ENCODE measurements at regions not wholly inside any gene's neighbourhood (a gene's known extent, or its start where the extent isn't known, plus 50 kb on each side); places are given as distances from the start of the nearest gene placed in this dataset.

DNA sequence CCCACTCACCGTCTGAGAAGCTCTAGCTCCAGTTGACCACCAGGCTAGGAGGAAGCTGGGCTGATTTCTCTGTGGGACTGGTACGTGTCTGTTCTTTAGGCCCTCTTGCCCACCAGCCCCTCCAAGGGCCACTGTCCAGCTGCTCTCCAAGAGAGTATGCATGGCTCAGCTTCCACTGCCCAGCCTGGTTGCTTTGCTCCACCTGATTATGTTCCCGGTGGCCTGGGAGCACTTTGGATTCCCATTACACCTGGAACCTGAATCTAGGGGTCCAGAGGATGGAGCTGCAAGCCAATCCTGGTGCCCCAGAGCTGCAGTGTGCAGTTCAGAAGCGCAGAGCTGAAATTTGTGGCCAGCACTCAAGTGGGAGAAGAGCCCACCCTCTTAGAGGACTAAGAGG is 402.1 kb upstream of the CNTN6 start:
- 93% methylated on average over 4 of the region's 4 CpGs for WGBS (ENCODE audit: insufficient coverage)
- no peak overlapping the region for H3K4me3 ChIP-seq (ENCODE audit: low read depth, low read length)
- H3K36me3 ChIP-seq (ENCODE audit: control insufficient read depth, insufficient read depth, low read length): no peaks in the 10 kb centered on the region

DNA sequence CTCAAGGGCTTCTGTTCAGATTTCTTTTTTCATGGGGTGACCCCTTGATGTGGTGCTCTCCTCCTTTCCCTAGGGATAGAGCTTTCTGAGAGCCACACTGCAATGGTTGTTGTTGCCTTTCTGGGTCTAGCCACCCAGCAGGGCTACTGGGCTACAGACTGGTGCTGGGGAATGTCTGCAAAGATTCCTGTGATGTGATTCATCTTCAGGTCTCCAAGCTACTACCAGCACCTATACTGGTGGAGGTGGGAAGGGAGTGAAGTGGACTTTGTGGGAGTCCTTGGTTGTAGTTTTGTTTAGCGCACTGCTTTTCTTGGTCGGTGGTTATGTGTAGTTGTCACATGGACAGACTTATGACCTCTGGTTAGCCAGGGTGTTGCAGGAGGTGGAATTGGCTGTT is 392.3 kb upstream of the CNTN6 start:
- no peaks in the 10 kb centered on the region for H3K36me3 ChIP-seq (ENCODE audit: control insufficient read depth, insufficient read depth, low read length)
- no peak for DNase-seq (ENCODE audit: low read depth in 4 of 6, low spot score in 6 of 6)
- no peak overlapping the region for H3K4me3 ChIP-seq (ENCODE audit: low read depth, low read length)
- 100% methylated on average over 2 of the region's 2 CpGs for WGBS (ENCODE audit: insufficient coverage)
- no peak overlapping the region for H3K27ac ChIP-seq (ENCODE audit: low read depth, low read length)
- no peaks in the 10 kb centered on the region for H3K9me3 ChIP-seq (ENCODE audit: control insufficient read depth, insufficient read depth, low read length)
- H3K4me1 ChIP-seq (ENCODE audit: control insufficient read depth, insufficient read depth, low read length): no peaks in the 10 kb centered on the region
- H3K27me3 ChIP-seq (ENCODE audit: control insufficient read depth, insufficient read depth, low read length): no peaks in the 10 kb centered on the region

More for the DNA sequence above, 402.1 kb upstream of the CNTN6 start:
- no peak for DNase-seq (ENCODE audit: low read depth in 4 of 6, low spot score in 6 of 6)
- H3K27me3 ChIP-seq (ENCODE audit: control insufficient read depth, insufficient read depth, low read length): no peaks in the 10 kb centered on the region
- peaks cover 3% of the 10 kb centered on the region for H3K9me3 ChIP-seq (ENCODE audit: control insufficient read depth, insufficient read depth, low read length)
- no peak overlapping the region for H3K27ac ChIP-seq (ENCODE audit: low read depth, low read length)
- H3K4me1 ChIP-seq (ENCODE audit: control insufficient read depth, insufficient read depth, low read length): no peaks in the 10 kb centered on the region

DNA sequence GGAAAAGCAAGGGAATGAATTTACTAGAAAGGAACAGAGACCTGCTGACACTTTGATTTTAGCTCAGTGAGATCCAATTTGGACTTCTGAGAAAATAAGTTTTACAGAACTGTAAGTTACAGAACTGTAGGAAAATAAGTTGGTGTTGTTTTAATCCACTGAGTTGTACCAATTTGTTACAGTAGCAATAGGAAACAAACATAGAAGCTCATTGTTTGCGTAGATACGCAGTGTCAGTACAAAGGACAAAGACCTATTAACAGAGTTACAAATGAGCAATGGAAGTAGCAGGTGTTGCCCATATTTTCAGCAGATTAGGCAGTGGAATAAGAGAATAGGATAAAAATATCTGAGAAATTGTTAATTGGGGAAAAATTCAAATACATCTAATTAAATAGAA is 385.8 kb upstream of the CNTN6 start:
- H3K27ac ChIP-seq (ENCODE audit: low read depth, low read length): no peak overlapping the region
- peak in 1 of 6 donors; percentile 38 for DNase-seq (ENCODE audit: low read depth in 4 of 6, low spot score in 6 of 6)
- no peaks in the 10 kb centered on the region for H3K4me1 ChIP-seq (ENCODE audit: control insufficient read depth, insufficient read depth, low read length)
- no peak overlapping the region for H3K4me3 ChIP-seq (ENCODE audit: low read depth, low read length)
- WGBS (ENCODE audit: insufficient coverage): no CpG with 5 or more reads among the region's 2 CpGs
- no peaks in the 10 kb centered on the region for H3K9me3 ChIP-seq (ENCODE audit: control insufficient read depth, insufficient read depth, low read length)
- H3K36me3 ChIP-seq (ENCODE audit: control insufficient read depth, insufficient read depth, low read length): no peaks in the 10 kb centered on the region
- no peaks in the 10 kb centered on the region for H3K27me3 ChIP-seq (ENCODE audit: control insufficient read depth, insufficient read depth, low read length)

DNA sequence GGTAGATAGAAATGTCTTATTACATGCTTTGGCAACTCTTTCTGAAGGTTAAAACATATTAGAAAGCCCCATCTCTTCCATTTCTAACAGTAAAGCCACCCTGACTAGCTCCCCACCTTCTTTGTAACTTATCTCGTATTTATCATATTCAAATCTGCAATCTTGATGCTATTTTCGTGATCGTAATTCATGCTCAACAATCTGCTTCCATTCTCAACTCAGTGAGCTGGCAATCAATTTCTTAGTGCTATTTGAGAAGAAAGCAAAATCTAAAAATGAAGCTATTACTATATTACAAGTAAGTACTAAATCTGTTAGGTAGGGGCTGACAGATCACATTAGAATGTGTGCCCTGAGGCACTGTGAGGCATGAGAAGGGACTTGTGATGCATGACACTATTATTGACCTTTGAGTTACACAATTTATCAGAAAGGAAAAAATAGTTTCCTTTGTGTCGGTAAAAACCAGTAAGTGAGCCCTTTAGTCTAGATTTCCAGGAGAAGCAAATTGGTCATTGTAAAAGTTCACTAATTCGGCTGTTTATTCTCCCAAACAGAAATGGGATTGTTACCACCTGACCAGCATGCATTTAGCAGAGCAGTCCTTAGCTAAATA is 379.7 kb upstream of the CNTN6 start:
- no peak overlapping the region for H3K27ac ChIP-seq (ENCODE audit: low read depth, low read length)
- H3K9me3 ChIP-seq (ENCODE audit: control insufficient read depth, insufficient read depth, low read length): no peaks in the 10 kb centered on the region
- no peak overlapping the region for H3K4me3 ChIP-seq (ENCODE audit: low read depth, low read length)
- no peaks in the 10 kb centered on the region for H3K4me1 ChIP-seq (ENCODE audit: control insufficient read depth, insufficient read depth, low read length)
- H3K36me3 ChIP-seq (ENCODE audit: control insufficient read depth, insufficient read depth, low read length): no peaks in the 10 kb centered on the region
- no peaks in the 10 kb centered on the region for H3K27me3 ChIP-seq (ENCODE audit: control insufficient read depth, insufficient read depth, low read length)
- WGBS (ENCODE audit: insufficient coverage): 100% methylated on average over 1 of the region's 5 CpGs
- DNase-seq (ENCODE audit: low read depth in 4 of 6, low spot score in 6 of 6): peak in 2 of 6 donors; percentile 37 to 56

DNA sequence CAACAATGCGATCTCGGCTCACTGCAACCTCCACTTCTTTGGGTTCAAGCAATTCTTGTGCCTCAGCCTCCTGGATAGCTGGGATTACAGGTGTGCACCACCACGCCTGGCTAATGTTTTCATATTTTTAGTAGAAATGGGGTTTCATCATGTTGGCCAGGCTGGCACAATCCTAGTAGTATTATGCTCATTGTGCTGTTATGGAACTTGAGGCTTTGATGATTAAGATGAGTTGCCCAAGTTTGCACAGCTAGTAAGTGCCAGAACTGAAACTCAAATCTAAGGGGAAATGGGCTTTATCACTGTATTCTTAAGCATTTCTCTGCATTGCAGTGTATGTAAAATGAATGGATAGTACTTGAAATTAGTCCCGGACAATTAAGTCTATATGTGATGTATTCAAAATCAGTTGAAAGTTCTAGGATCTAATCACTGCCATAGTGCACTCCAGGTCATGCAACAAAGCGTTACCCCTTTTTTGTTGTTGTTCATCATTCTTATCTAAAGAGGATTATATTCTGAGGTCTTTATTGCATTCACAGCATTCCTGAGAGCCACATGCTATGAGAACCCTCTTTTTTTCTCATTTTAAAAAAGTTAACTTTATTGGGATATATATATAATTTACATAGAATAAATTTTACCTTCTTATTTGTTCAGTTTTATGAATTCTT is 378.7 kb upstream of the CNTN6 start:
- H3K27me3 ChIP-seq (ENCODE audit: control insufficient read depth, insufficient read depth, low read length): no peaks in the 10 kb centered on the region
- H3K9me3 ChIP-seq (ENCODE audit: control insufficient read depth, insufficient read depth, low read length): no peaks in the 10 kb centered on the region
- no peak for DNase-seq (ENCODE audit: low read depth in 4 of 6, low spot score in 6 of 6)
- 92% methylated on average over 2 of the region's 5 CpGs for WGBS (ENCODE audit: insufficient coverage)
- no peaks in the 10 kb centered on the region for H3K36me3 ChIP-seq (ENCODE audit: control insufficient read depth, insufficient read depth, low read length)
- no peak overlapping the region for H3K27ac ChIP-seq (ENCODE audit: low read depth, low read length)
- H3K4me1 ChIP-seq (ENCODE audit: control insufficient read depth, insufficient read depth, low read length): no peaks in the 10 kb centered on the region
- H3K4me3 ChIP-seq (ENCODE audit: low read depth, low read length): no peak overlapping the region

DNA sequence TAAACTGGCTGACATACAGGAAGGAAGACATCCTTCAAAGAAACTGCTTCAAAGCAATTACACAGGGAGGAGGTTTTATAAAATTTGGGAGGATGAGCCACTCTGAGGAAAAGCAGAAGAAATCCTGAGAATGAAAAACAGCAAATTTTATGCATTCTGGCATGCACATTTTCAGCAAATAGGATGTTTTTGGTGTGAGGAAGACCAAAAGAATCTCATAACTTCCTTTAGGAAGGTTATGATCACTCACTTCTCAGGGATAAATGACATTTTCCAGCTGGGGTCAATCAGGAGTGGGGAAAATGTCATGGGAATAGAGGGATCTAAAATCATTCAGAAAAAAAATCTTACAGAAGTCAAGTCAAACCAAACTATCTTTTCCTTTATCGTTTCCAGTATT is 371.7 kb upstream of the CNTN6 start:
- Histone ChIP-seq H3K4me1 (ENCODE audit: control insufficient read depth, insufficient read depth, low read length) (no peaks in the 10 kb centered on the region), H3K27ac (ENCODE audit: low read depth, low read length) (no peak overlapping the region), H3K27me3 (ENCODE audit: control insufficient read depth, insufficient read depth, low read length) (no peaks in the 10 kb centered on the region), H3K4me3 (ENCODE audit: low read depth, low read length) (no peak overlapping the region), H3K9me3 (ENCODE audit: control insufficient read depth, insufficient read depth, low read length) (no peaks in the 10 kb centered on the region), H3K36me3 (ENCODE audit: control insufficient read depth, insufficient read depth, low read length) (no peaks in the 10 kb centered on the region)
- DNase-seq (ENCODE audit: low read depth in 4 of 6, low spot score in 6 of 6): no peak
- WGBS (ENCODE audit: insufficient coverage): no CpG with 5 or more reads among the region's 1 CpG

DNA sequence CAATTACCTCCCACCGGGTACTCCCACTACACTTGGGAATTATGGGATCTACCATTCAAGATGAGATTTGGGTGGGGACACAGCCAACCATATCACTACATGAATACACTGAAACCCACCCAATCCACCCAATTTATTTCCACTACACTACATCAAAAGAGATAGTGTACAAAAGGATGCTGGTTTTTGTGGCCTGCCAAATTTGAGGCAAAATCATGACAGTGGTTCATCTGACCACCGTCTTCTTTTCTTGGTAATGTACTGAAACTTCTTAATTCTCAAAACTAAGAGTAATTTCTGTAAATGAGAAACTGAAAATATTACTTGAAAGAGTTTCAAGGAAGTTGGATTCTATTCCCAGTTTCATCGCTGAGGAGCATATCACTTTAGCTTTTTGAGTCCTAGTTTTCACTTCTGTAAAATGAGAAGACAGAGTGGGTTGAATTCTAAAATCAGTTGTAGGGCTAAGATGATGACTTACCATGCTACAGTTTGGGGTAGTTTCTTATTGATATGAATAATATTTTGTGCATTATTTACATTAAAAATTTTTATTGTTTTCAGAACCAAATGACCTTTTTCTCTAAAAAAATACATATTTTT is 360.4 kb upstream of the CNTN6 start:
- 50% methylated on average over 1 of the region's 3 CpGs for WGBS (ENCODE audit: insufficient coverage)
- H3K27me3 ChIP-seq (ENCODE audit: control insufficient read depth, insufficient read depth, low read length): no peaks in the 10 kb centered on the region
- no peaks in the 10 kb centered on the region for H3K9me3 ChIP-seq (ENCODE audit: control insufficient read depth, insufficient read depth, low read length)
- no peak for DNase-seq (ENCODE audit: low read depth in 4 of 6, low spot score in 6 of 6)
- no peaks in the 10 kb centered on the region for H3K36me3 ChIP-seq (ENCODE audit: control insufficient read depth, insufficient read depth, low read length)
- no peak overlapping the region for H3K4me3 ChIP-seq (ENCODE audit: low read depth, low read length)
- H3K4me1 ChIP-seq (ENCODE audit: control insufficient read depth, insufficient read depth, low read length): no peaks in the 10 kb centered on the region
- H3K27ac ChIP-seq (ENCODE audit: low read depth, low read length): no peak overlapping the region

DNA sequence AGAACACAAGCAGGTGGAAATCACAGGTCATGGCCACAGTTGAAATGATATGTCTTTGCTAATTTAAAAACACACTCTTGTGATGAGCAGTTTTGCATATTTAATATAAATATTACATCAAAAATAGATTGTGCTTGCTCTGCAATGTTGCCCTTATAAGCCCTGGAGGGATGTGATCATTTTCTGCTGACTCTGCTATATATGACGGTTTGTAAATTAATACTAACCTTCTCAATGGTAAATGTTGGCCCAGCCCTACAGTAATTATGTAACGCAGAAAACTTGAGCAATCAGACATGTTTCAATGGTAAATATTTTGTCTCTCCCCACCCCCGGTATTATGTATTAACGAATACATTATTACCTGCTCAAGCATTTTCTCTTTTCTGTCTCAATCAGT is 359.5 kb upstream of the CNTN6 start:
- no peak overlapping the region for H3K4me3 ChIP-seq (ENCODE audit: low read depth, low read length)
- no CpG with 5 or more reads among the region's 4 CpGs for WGBS (ENCODE audit: insufficient coverage)
- H3K36me3 ChIP-seq (ENCODE audit: control insufficient read depth, insufficient read depth, low read length): no peaks in the 10 kb centered on the region
- no peaks in the 10 kb centered on the region for H3K4me1 ChIP-seq (ENCODE audit: control insufficient read depth, insufficient read depth, low read length)
- no peaks in the 10 kb centered on the region for H3K9me3 ChIP-seq (ENCODE audit: control insufficient read depth, insufficient read depth, low read length)
- DNase-seq (ENCODE audit: low read depth in 4 of 6, low spot score in 6 of 6): no peak
- no peak overlapping the region for H3K27ac ChIP-seq (ENCODE audit: low read depth, low read length)
- H3K27me3 ChIP-seq (ENCODE audit: control insufficient read depth, insufficient read depth, low read length): no peaks in the 10 kb centered on the region

DNA sequence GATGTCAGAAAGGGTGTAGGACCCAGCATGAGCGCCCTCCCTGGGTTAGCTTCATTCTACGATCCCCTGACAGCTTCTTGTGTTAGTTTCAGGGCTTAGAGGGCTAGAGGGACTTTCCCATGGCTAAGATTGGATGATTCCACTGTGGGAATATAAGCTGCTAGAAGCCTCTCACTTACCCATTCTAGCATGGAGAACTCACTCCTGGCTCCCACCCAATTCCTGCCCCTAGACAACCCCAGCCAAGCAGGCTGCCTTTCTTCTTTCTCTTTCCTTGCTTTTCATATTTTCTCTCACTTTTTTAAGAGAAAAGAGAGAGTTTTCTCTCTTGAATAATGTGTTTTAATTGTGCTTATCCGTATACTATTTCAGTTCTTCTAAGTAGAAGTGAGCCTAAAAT is 335.1 kb upstream of the CNTN6 start:
- Histone ChIP-seq H3K27me3 (ENCODE audit: control insufficient read depth, insufficient read depth, low read length) (no peaks in the 10 kb centered on the region), H3K4me3 (ENCODE audit: low read depth, low read length) (no peak overlapping the region), H3K9me3 (ENCODE audit: control insufficient read depth, insufficient read depth, low read length) (peaks cover 1% of the 10 kb centered on the region), H3K4me1 (ENCODE audit: control insufficient read depth, insufficient read depth, low read length) (no peaks in the 10 kb centered on the region), H3K36me3 (ENCODE audit: control insufficient read depth, insufficient read depth, low read length) (no peaks in the 10 kb centered on the region), H3K27ac (ENCODE audit: low read depth, low read length) (no peak overlapping the region)
- DNase-seq (ENCODE audit: low read depth in 4 of 6, low spot score in 6 of 6): no peak
- no CpG with 5 or more reads among the region's 3 CpGs for WGBS (ENCODE audit: insufficient coverage)

DNA sequence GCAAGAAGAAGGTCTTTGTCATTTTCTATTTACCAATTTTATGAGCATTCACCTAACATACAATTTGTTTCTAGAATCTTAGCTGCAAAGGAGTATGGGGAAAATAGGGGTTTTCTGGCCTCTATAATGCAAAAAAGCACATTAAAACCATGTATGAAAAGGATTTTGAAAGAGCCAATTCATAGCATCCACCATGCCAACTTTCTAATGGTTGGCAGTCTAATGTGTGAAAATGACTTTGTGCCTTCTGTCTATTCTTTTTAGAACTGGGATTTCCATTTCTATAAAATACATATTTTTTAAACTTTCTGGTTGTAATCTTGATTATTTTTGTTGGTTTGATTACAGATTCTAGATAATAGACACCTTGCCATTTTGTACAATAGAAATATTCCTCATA is 333.7 kb upstream of the CNTN6 start:
- Histone ChIP-seq H3K9me3 (ENCODE audit: control insufficient read depth, insufficient read depth, low read length) (peaks cover 1% of the 10 kb centered on the region), H3K36me3 (ENCODE audit: control insufficient read depth, insufficient read depth, low read length) (no peaks in the 10 kb centered on the region), H3K4me1 (ENCODE audit: control insufficient read depth, insufficient read depth, low read length) (no peaks in the 10 kb centered on the region), H3K27me3 (ENCODE audit: control insufficient read depth, insufficient read depth, low read length) (no peaks in the 10 kb centered on the region), H3K4me3 (ENCODE audit: low read depth, low read length) (no peak overlapping the region), H3K27ac (ENCODE audit: low read depth, low read length) (no peak overlapping the region)
- DNase-seq (ENCODE audit: low read depth in 4 of 6, low spot score in 6 of 6): peak in 1 of 6 donors; percentile 78
